ENCODE measurements at regions not wholly inside any gene's neighbourhood (a gene's known extent, or its start where the extent isn't known, plus 50 kb on each side); places are given as distances from the start of the nearest gene placed in this dataset.

- Histone ChIP-seq H3K27me3 (no peaks in the 10 kb centered on the region), H3K9me3 (no peaks in the 10 kb centered on the region)
- intact Hi-C loops (cut with DNase I), result no loop called here
Observed at GRCh38 chr12:114784526-114784925, 100.6 kb upstream of the TBX3 start.

GRCh38 chr12:114783089-114783618 lies 99.2 kb upstream of the TBX3 start:
- Histone ChIP-seq H3K36me3 (no peaks in the 10 kb centered on the region), H3K9me3 (no peaks in the 10 kb centered on the region), H3K4me1 (no peaks in the 10 kb centered on the region), H3K27me3 (no peaks in the 10 kb centered on the region), H3K4me3 (replicated peaks in 1 of 3) (no peak overlapping the region), H3K27ac (no peak overlapping the region)
- intact Hi-C loops (cut with DNase I), result no loop called here
- 50 to 51% methylated on average over 8 of the region's 8 CpGs for WGBS, 2 donors
- no peak for DNase-seq
- TF ChIP-seq CTCF (IDR thresholded peaks at IDR 0.05) (no peak), POLR2A (IDR thresholded peaks at IDR 0.05) (no peak)

More at GRCh38 chr12:114784526-114784925, 100.6 kb upstream of the TBX3 start:
- WGBS, 2 donors, result 54 to 67% methylated on average over 3 of the region's 3 CpGs
- no peak overlapping the region for H3K27ac ChIP-seq
- H3K36me3 ChIP-seq, result no peaks in the 10 kb centered on the region
- TF ChIP-seq CTCF (IDR thresholded peaks at IDR 0.05) (no peak), POLR2A (IDR thresholded peaks at IDR 0.05) (no peak)
- no peak for DNase-seq
- H3K4me1 ChIP-seq, result no peaks in the 10 kb centered on the region
- H3K4me3 ChIP-seq (replicated peaks in 1 of 3), result no peak overlapping the region

GRCh38 chr12:114780746-114781399 lies 96.9 kb upstream of the TBX3 start:
- no peak for DNase-seq
- TF ChIP-seq CTCF (IDR thresholded peaks at IDR 0.05) (no peak), POLR2A (IDR thresholded peaks at IDR 0.05) (no peak)
- Histone ChIP-seq H3K36me3 (no peaks in the 10 kb centered on the region), H3K27ac (no peak overlapping the region), H3K4me1 (no peaks in the 10 kb centered on the region), H3K27me3 (no peaks in the 10 kb centered on the region), H3K4me3 (replicated peaks in 1 of 3) (no peak overlapping the region), H3K9me3 (no peaks in the 10 kb centered on the region)
- WGBS, 2 donors, result 62 to 86% methylated on average over 5 of the region's 5 CpGs
- intact Hi-C loops (cut with DNase I), result no loop called here

- no peak overlapping the region for H3K27ac ChIP-seq
- H3K4me3 ChIP-seq (replicated peaks in 1 of 3), result no peak overlapping the region
- DNase-seq, result no peak
- H3K27me3 ChIP-seq, result no peaks in the 10 kb centered on the region
- intact Hi-C loops (cut with DNase I), result no loop called here
- H3K36me3 ChIP-seq, result no peaks in the 10 kb centered on the region
- no peaks in the 10 kb centered on the region for H3K4me1 ChIP-seq
- no peaks in the 10 kb centered on the region for H3K9me3 ChIP-seq
- TF ChIP-seq CTCF (IDR thresholded peaks at IDR 0.05), result no peak
Observed at GRCh38 chr12:114779647-114780046, 95.7 kb upstream of the TBX3 start.

GRCh38 chr12:114779186-114779585 lies 95.2 kb upstream of the TBX3 start:
- Histone ChIP-seq H3K9me3 (no peaks in the 10 kb centered on the region), H3K4me1 (no peaks in the 10 kb centered on the region), H3K36me3 (no peaks in the 10 kb centered on the region), H3K27ac (no peak overlapping the region), H3K27me3 (no peaks in the 10 kb centered on the region), H3K4me3 (replicated peaks in 1 of 3) (no peak overlapping the region)
- intact Hi-C loops (cut with DNase I), result no loop called here
- TF ChIP-seq CTCF (IDR thresholded peaks at IDR 0.05) (no peak), POLR2A (IDR thresholded peaks at IDR 0.05) (no peak)
- 91 to 92% methylated on average over 3 of the region's 3 CpGs for WGBS, 2 donors
- no peak for DNase-seq

Data from thyroid gland (tissue), 4 donors.